ENCODE measurements at regions not wholly inside any gene's neighbourhood (a gene's known extent, or its start where the extent isn't known, plus 50 kb on each side); places are given as distances from the start of the nearest gene placed in this dataset.
"Not testable (repeated sequence)": the region's sequence is repeated elsewhere in the genome, so short reads cannot be mapped to it uniquely, and the experiment has no call there.

- no peak for DNase-seq
Measured at GRCh38 chr6:125423047-125423446, 121.3 kb upstream of the HDDC2 start.

- no peak for DNase-seq
Measured at GRCh38 chr6:125431971-125432370, 130.2 kb upstream of the HDDC2 start.

DNA sequence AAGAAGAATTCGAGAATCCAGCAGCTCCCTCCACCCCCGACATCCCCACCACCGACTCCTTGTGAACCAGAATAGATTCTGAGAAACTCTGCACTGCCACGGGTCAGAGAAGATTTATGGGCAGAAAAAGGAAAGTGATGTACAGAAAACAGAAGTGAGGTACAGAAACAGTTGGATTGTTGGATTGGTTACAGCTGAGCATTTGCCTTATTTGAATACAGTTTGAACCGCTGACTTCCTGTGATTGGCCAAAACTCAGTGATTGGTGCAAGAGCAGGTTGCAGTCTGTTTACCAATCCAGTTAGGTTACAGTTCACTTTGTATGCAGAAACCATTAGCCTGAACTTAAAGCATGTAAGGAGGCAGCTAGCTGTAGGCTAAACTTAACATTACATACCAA, 131.2 kb upstream of the HDDC2 start:
- DNase-seq = no peak

GRCh38 chr6:125434760-125435159, 133.0 kb upstream of the HDDC2 start:
- DNase-seq = no peak

- DNase-seq = no peak
Measured at GRCh38 chr6:125439512-125439911, 137.7 kb upstream of the HDDC2 start.

GRCh38 chr6:125444006-125444923, 142.5 kb upstream of the HDDC2 start:
- peak in 14 of 56 donors; percentile 1 to 22 (median 8) for DNase-seq

- DNase-seq = no peak
Measured at GRCh38 chr6:125445054-125445453, 143.3 kb upstream of the HDDC2 start.

- no peak for DNase-seq
Measured at GRCh38 chr6:125446011-125446410, 144.2 kb upstream of the HDDC2 start.

DNA sequence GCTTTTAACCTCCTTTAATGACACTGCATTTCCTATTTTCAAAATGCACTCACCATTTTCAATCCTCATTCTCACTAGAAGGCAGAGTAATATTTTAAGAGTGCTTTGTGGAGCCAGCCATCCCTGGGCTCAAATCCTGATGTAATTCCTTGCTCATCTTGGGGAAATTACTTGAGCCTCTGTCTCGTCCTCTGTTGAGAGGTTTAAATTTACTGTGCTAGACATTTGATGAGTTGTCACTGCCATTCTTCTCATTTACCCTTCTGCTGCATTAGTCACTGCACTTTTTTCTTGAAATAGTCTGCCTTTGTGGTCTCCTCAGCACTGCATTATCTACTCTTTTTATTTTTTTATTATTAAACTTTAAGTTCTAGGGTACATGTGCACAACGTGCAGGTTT, 150.0 kb upstream of the HDDC2 start:
- DNase-seq = no peak

DNA sequence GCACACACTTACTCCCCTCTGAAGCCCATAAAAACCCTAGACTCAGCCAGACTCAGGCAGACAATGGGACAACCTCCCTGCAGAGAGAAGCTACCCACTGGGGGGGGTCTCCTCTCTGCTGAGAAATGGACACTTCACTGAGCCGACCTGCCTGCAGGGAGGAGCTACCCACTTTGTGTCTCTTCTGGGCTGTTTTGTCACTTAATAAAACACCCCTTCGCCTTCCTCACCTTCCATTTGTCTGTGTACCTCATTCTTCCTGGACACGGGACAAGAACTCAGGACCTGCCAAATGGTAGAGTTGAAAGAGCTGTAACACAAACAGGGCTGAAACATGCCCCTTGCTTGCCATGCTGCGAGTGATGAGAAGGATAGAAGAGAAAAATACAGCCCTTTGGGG, 151.7 kb upstream of the HDDC2 start:
- DNase-seq = no peak

- no peak for DNase-seq
Measured at GRCh38 chr6:125454351-125454750, 152.6 kb upstream of the HDDC2 start.

DNA sequence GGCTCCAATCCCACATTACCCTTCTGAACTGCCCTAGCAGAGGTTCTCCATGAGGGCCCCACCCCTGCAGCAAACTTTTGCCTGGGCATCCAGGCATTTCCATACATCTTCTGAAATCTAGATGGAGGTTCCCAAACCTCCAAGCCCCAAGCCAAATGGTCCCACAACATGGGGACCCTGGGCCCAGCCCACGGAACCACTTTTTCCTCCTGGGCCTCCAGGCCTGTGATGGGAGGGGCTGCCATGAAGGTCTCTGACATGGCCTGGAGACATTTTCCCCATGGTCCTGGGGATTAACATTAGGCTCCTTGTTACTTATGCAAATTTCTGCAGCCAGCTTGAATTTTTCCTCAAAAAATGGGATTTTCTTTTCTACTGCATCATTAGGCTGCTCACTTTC, 156.7 kb upstream of the HDDC2 start:
- not testable (repeated sequence) for DNase-seq

DNA sequence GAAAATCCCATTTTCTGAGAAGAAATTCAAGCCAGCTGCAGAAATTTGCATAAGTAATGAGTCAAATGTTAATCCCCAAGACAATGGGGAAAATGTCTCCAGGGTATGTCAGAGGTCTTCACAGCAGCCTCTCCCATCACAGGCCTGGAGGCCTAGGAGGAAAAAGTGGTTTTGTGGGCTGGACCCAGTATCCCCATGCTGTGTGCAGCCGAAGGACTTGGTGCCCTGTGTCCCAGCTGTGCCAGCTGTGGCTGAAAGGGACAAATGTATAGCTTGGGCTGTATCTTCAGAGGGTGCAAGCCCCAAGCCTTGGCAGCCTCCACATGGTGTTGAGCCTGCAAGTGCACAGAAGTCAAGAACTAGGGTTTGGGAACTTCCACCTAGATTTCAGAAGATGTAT, 163.6 kb upstream of the HDDC2 start:
- not testable (repeated sequence) for DNase-seq

DNA sequence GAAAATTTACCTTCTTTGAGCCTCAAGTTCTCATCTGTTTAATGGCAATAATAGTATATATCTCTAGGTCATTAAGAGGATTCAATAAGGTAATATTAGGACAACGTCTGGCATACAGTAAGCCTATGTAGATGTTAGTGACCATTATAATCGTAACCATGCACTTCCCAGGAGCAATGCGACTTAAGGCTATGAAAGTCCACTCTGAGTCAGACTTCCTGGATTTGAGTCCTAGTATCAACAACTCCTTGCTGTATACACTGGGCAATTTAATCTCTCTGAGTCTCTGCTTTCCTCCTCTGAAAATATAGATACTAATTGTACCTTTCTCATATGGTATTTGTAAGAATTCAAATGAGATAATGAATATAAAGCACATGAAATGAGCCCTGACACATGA, 168.1 kb upstream of the HDDC2 start:
- DNase-seq = no peak

DNA sequence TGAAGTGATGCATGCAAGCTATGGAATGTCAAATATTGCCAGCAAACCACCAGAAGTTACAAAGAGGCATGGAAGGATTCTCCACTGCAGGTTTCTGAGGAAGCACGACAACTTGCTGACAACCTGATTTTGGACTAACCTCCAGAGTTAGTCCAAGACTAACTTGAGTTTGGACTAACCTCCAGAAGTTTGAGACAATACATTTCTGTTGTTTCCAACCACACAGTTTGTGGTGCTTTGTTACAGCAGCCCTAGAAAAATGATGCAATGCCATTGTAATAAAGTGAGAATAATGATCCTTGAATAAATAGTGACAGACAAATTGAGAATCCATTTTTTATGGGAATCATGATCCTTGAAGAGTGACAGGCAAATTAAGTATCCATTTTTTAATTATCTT, 169.9 kb upstream of the HDDC2 start:
- DNase-seq = no peak

DNA sequence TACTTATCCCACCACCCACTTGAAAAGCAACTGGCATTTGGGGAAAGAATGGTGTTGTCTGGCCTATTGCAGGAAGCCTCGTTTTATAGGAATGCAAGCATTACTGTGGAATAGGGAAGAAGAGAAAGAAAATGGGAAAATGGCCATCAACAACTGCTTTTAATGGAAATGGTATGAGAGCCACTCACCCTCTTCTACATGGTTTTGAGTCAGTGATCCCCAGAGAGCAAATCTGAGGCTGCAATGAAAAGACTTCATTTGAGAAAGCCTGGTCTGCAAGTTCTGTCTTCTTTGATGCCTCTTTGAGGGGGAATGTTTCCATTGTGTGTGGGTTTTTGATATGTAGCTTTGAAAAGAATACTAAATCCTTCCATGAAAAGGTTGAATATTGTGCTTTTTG, 172.3 kb upstream of the HDDC2 start:
- no peak for DNase-seq

- DNase-seq = no peak
Measured at GRCh38 chr6:125477156-125477555, 175.4 kb upstream of the HDDC2 start.

DNA sequence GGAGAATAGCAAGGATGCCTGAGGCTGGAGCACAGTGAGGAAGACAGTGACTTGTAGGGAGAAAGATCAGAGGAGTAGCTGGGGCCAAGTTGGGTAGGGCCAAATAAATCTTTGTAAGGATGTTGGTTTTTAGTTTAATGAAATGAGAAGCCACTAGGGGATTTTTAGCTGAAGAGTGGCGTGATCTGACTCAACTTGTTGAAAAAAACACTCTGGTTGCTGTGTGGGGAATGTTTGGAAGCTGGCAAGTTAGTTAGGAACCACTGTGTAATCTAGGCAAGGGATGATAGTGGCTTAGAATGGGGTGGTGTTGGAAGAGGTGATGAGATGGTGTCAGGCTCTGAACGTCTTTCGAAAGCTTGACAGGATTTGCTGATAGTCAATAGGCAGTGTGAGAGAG, 176.1 kb upstream of the HDDC2 start:
- no peak for DNase-seq

DNA sequence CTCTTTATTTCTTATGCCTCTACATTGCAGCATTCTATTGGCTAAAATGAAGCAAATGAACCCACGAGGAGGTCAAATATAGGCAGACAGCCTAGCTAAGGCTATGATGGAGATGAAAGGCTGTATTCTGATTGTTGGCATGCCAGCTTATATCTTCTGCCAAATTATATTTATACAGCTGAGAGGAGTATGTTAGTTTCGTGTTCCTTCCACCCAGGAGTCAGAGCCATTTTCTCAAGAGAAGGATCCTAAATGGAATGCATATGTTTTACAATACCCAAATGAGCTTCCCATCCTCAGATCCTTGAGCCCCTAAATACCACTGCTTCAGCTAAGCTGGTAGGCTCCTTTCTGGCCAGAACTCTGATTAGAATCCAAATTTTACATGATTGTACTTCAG, 178.4 kb upstream of the HDDC2 start:
- DNase-seq = no peak

- no peak for DNase-seq
Measured at GRCh38 chr6:125480571-125480970, 178.8 kb upstream of the HDDC2 start.

- DNase-seq = no peak
Measured at GRCh38 chr6:125481056-125481455, 179.3 kb upstream of the HDDC2 start.

DNA sequence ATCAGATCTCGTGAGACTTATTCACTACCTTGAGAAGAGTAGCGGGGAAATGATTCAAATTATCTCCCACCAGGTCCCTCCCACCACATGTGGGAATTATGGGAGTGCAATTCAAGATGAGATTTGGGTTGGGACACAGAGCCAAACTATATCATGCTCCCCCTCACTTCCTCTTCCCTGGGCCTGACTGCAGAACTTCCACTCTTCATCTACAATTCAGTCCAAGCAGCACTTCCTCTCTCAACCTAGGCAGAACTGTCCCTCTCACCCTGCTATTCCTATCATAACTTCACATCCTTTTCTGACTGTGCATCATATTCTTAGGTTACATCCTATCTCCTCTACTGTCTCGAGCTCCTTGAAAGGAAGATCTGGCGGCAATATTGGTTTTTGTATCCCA, 184.0 kb upstream of the HDDC2 start:
- no peak for DNase-seq

- no peak for DNase-seq
Measured at GRCh38 chr6:125486881-125487280, 185.1 kb upstream of the HDDC2 start.
